ENCODE measurements at regions not wholly inside any gene's neighbourhood (a gene's known extent, or its start where the extent isn't known, plus 50 kb on each side); places are given as distances from the start of the nearest gene placed in this dataset.

DNA sequence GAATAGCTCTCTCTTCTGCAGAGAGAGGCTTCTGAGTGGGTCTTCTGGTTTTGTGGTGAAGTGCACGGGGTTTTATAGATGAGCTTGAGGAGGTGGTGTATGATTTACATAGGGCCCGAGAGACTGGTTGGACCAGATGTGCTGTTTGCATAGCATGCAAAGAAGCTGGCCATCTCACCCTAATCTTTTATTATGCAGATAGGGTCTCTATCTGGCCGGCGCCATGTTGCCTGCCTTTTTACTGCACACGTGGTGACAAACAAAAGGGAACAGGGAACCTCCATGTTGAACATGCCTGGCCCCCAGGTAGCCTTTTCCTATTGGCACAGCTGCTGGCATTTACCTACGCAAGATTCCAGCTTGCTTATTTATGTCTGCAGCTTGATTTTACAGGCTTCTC lies 473.3 kb upstream of the FAM47C start:
- H4K20me1 ChIP-seq (ENCODE audit: low read depth, low read length) = no peaks in the 10 kb centered on the region
- no peaks in the 10 kb centered on the region for H3K27me3 ChIP-seq (ENCODE audit: low read length)
- no peak overlapping the region for H3K4me3 ChIP-seq (ENCODE audit: insufficient read depth, low read length, poor library complexity, severe bottlenecking)
- no peak overlapping the region for H3K27ac ChIP-seq (ENCODE audit: low read depth, low read length)
- no peaks in the 10 kb centered on the region for H3K36me3 ChIP-seq (ENCODE audit: low read length)
- no peaks in the 10 kb centered on the region for H3F3A ChIP-seq (ENCODE audit: insufficient read depth)
- H3K9me3 ChIP-seq (ENCODE audit: insufficient read depth, low read length) = no peaks in the 10 kb centered on the region
- no peaks in the 10 kb centered on the region for H3K79me2 ChIP-seq (ENCODE audit: insufficient read depth, low read length)
- H3K4me2 ChIP-seq (ENCODE audit: low read depth, low read length, poor library complexity, severe bottlenecking) = no peak overlapping the region
- H3K9me2 ChIP-seq (replicated peaks; ENCODE audit: insufficient read depth, low read length) = no peaks in the 10 kb centered on the region
- H2AFZ ChIP-seq (ENCODE audit: low read depth, low read length, severe bottlenecking) = no peak overlapping the region
- TF ChIP-seq, protein P1, sequence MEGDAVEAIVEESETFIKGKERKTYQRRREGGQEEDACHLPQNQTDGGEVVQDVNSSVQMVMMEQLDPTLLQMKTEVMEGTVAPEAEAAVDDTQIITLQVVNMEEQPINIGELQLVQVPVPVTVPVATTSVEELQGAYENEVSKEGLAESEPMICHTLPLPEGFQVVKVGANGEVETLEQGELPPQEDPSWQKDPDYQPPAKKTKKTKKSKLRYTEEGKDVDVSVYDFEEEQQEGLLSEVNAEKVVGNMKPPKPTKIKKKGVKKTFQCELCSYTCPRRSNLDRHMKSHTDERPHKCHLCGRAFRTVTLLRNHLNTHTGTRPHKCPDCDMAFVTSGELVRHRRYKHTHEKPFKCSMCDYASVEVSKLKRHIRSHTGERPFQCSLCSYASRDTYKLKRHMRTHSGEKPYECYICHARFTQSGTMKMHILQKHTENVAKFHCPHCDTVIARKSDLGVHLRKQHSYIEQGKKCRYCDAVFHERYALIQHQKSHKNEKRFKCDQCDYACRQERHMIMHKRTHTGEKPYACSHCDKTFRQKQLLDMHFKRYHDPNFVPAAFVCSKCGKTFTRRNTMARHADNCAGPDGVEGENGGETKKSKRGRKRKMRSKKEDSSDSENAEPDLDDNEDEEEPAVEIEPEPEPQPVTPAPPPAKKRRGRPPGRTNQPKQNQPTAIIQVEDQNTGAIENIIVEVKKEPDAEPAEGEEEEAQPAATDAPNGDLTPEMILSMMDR (IDR thresholded peaks at IDR 0.05; ENCODE audit: insufficient read depth, low read length, poor library complexity, severe bottlenecking) = no peak
- TF ChIP-seq EZH2phosphoT487 (conservative IDR thresholded peaks at IDR 0.05; ENCODE audit: low read length) = no peak
- no peak overlapping the region for H3K9ac ChIP-seq (ENCODE audit: low read length)

- Histone ChIP-seq H3K4me2 (ENCODE audit: low read depth, low read length, poor library complexity, severe bottlenecking) (no peak overlapping the region), H3K27me3 (ENCODE audit: low read length) (no peaks in the 10 kb centered on the region), H3K79me2 (ENCODE audit: insufficient read depth, low read length) (no peaks in the 10 kb centered on the region), H4K20me1 (ENCODE audit: low read depth, low read length) (no peaks in the 10 kb centered on the region), H3K27ac (ENCODE audit: low read depth, low read length) (no peak overlapping the region), H3K36me3 (ENCODE audit: low read length) (no peaks in the 10 kb centered on the region), H3F3A (ENCODE audit: insufficient read depth) (no peaks in the 10 kb centered on the region), H2AFZ (ENCODE audit: low read depth, low read length, severe bottlenecking) (no peak overlapping the region), H3K9me2 (replicated peaks; ENCODE audit: insufficient read depth, low read length) (no peaks in the 10 kb centered on the region), H3K9me3 (ENCODE audit: insufficient read depth, low read length) (no peaks in the 10 kb centered on the region), H3K4me3 (ENCODE audit: insufficient read depth, low read length, poor library complexity, severe bottlenecking) (no peak overlapping the region), H3K9ac (ENCODE audit: low read length) (no peak overlapping the region)
- no peak for TF ChIP-seq EZH2phosphoT487 (conservative IDR thresholded peaks at IDR 0.05; ENCODE audit: low read length)
- TF ChIP-seq, protein P1 (IDR thresholded peaks at IDR 0.05; ENCODE audit: insufficient read depth, low read length, poor library complexity, severe bottlenecking) = no peak
Observed at GRCh38 chrX:36543499-36543898, 464.7 kb upstream of the FAM47C start.

GRCh38 chrX:36562986-36563385 lies 445.2 kb upstream of the FAM47C start:
- H2AFZ ChIP-seq (ENCODE audit: low read depth, low read length, severe bottlenecking) = no peak overlapping the region
- no peaks in the 10 kb centered on the region for H4K20me1 ChIP-seq (ENCODE audit: low read depth, low read length)
- H3K79me2 ChIP-seq (ENCODE audit: insufficient read depth, low read length) = no peaks in the 10 kb centered on the region
- H3K9ac ChIP-seq (ENCODE audit: low read length) = no peak overlapping the region
- H3K27ac ChIP-seq (ENCODE audit: low read depth, low read length) = no peak overlapping the region
- no peak overlapping the region for H3K4me3 ChIP-seq (ENCODE audit: insufficient read depth, low read length, poor library complexity, severe bottlenecking)
- no peak overlapping the region for H3K4me2 ChIP-seq (ENCODE audit: low read depth, low read length, poor library complexity, severe bottlenecking)
- H3K9me3 ChIP-seq (ENCODE audit: insufficient read depth, low read length) = no peaks in the 10 kb centered on the region
- H3F3A ChIP-seq (ENCODE audit: insufficient read depth) = no peaks in the 10 kb centered on the region
- H3K36me3 ChIP-seq (ENCODE audit: low read length) = no peaks in the 10 kb centered on the region
- TF ChIP-seq, protein P1 (IDR thresholded peaks at IDR 0.05; ENCODE audit: insufficient read depth, low read length, poor library complexity, severe bottlenecking) = no peak
- TF ChIP-seq EZH2phosphoT487 (conservative IDR thresholded peaks at IDR 0.05; ENCODE audit: low read length) = no peak
- no peaks in the 10 kb centered on the region for H3K9me2 ChIP-seq (replicated peaks; ENCODE audit: insufficient read depth, low read length)
- H3K27me3 ChIP-seq (ENCODE audit: low read length) = no peaks in the 10 kb centered on the region

All from SU-DHL-6 (cell line).